ENCODE measurements at regions not wholly inside any gene's neighbourhood (a gene's known extent, or its start where the extent isn't known, plus 50 kb on each side); places are given as distances from the start of the nearest gene placed in this dataset.

DNA sequence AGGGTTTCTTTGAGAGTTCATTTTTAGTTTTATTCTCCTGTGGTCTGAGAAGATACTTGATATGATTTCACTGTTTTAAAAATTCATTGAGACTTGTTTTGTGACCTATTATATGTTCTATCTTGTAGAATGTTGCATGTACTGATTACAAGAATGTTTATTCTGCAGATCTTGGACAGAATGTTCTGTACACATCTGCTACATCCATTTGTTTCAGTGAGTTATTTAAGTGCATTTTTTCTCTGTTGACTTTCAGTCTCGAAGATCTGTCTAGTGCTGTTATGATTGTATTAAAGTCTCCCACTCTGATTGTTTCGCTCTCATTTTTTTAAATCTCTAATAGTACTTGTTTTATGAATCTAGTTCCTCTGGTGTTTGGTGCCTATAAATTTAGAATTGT, 1319.8 kb downstream of the TMEM121 start:
- peak overlapping the region; percentile 71 for H3K4me3 ChIP-seq (ENCODE audit: low read depth, low read length)
- peak; percentile 67 for DNase-seq (ENCODE audit: low read depth)

DNA sequence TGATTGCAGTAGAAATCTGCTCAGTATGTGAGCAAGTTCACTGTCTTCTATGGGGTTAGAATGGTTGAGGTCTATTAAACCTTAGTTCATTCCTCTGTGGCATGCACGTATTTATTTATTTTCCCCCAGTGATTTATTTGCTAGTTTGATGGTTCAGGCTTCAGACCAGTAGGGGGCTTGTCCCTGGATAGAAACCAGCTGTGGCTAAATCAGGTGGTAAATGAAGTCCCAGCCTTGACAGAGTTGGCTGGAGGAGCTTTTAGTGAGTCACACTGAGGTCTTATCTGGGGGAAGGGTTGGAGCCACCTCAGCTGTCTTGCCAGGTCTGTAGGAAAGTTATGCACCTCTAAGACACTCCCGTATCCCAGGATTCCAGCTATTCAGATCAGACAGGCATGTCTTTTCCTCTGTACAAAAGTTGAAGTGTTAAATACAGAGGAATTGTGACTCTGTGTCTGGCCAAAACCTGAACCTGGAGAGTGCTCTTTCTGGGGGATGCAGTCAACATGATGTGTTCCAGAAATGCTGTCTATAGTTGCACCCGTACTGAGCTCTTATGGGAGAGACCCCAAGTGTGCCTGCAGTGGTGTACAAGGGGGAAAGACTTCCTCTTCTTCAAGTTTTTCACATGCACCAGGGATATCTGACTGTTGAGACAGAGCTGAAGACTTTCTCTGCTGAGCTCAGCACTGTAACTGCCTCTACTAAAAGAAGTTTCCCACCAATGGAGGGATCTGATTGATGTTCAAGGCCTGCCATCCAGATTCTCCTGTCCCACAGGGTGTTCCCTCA, 1322.1 kb downstream of the TMEM121 start:
- no peak for DNase-seq (ENCODE audit: low read depth)
- TF ChIP-seq, protein P1, sequence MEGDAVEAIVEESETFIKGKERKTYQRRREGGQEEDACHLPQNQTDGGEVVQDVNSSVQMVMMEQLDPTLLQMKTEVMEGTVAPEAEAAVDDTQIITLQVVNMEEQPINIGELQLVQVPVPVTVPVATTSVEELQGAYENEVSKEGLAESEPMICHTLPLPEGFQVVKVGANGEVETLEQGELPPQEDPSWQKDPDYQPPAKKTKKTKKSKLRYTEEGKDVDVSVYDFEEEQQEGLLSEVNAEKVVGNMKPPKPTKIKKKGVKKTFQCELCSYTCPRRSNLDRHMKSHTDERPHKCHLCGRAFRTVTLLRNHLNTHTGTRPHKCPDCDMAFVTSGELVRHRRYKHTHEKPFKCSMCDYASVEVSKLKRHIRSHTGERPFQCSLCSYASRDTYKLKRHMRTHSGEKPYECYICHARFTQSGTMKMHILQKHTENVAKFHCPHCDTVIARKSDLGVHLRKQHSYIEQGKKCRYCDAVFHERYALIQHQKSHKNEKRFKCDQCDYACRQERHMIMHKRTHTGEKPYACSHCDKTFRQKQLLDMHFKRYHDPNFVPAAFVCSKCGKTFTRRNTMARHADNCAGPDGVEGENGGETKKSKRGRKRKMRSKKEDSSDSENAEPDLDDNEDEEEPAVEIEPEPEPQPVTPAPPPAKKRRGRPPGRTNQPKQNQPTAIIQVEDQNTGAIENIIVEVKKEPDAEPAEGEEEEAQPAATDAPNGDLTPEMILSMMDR (IDR thresholded peaks at IDR 0.05; ENCODE audit: control insufficient read depth, extremely low read depth, insufficient read depth), result peak; percentile 34; the same call in 1 of the 2 replicates
- no peak overlapping the region for H3K4me3 ChIP-seq (ENCODE audit: low read depth, low read length)

More for the DNA sequence above, 1319.8 kb downstream of the TMEM121 start:
- TF ChIP-seq, protein P1 (IDR thresholded peaks at IDR 0.05; ENCODE audit: control insufficient read depth, extremely low read depth, insufficient read depth), result no peak

DNA sequence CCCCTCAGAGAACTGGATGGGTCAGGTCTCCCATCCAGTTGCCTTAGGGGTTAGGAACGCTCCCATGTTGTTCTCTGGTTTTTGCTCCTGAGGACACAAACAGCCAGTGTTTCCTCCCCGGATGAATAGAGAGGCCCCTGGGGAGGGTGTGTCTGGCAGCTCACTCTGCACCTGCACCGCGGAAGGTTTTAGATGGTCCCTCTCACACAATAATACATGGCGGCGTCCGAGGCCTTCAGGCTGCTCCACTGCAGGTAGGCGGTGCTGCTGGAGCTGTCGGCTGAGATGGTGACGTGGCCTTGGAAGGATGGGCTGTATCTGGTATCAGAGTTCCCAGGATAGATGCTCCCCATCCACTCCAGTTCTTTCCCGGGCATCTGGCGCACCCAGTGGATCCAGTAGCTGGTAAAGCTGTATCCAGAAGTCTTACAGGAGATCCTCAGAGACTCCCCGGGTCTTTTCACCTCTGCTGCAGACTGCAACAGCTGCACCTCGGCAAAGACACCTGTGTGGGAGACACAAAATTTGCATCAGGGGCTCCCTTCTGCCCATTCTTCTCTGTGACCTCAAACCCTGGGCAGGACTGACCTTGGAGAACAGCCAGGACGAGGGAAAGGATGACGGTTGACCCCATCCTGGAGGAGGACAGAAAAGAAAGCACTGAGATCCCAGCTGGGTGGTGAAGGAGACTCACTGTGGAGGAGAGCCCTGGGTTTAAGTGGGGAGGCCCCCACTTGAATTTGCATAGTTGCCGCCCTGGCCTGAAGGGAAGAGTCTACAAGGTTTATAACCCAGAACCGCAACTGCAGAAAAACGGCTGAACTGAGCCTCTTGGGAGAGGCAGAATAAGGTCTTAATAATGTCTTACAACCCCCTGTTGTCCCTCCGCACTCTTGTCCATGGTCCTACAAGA, 1324.8 kb downstream of the TMEM121 start:
- TF ChIP-seq, protein P1 (IDR thresholded peaks at IDR 0.05; ENCODE audit: control insufficient read depth, extremely low read depth, insufficient read depth), result no peak
- DNase-seq (ENCODE audit: low read depth), result no peak
- H3K4me3 ChIP-seq (ENCODE audit: low read depth, low read length), result no peak overlapping the region

DNA sequence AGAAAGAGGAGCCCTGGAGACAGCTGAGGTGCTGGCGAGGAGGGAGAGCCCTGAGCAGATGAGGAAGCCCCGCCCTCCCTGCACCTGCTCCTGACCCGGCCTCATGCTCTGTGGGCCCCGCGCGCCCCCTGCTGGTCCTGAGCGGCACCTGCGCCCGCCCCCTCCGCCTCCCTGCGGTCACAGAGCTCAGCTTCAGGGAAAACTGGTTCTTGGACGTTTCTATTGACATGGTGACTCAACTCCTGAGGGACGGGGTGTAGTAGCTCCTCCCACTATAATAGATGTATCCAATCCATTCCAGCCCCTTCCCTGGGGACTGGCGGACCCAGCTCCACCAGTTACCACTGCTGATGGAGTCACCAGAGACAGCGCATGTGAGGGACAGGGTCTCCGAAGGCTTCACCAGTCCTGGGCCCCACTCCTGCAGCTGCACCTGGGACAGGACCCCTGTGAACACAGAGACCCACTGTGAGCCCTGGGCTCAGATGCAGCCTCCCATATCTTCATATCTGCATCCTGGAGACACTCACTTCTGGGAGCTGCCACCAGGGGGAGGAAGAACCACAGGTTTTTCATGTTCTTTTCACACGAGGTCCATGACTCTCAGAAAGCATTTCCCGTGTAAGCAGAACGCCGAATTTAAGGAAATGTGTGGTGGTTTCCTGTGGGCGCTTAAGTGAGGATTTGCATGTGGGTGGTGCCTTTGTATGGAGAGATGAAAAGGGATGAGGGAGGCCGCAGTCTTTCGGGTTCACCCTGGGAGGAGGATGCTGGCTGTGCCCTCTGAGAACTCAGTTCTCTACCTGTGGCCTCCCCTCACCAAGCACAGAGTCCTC, 1346.4 kb downstream of the TMEM121 start:
- peak overlapping the region; percentile 9; the same call in 1 of the 2 replicates for H3K4me3 ChIP-seq (ENCODE audit: low read depth, low read length)
- peak; percentile 94 for DNase-seq (ENCODE audit: low read depth)

DNA sequence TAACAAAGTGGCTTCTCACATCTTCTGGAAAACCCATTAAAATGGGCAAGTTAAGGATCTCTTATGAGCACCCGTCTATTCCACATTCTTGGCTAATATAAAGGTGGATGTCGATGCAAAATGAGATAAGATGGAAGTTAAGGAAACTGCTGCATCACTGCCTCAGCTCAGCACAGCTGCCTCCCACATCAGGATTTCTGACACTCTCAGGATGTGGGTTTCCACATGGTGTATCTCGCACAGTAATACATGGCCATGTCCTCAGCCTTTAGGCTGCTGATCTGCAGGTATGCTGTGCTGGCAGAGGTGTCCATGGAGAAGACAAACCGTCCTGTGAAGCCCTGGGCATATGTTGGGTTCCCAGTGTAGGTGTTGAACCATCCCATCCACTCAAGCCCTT, 1348.0 kb downstream of the TMEM121 start:
- DNase-seq (ENCODE audit: low read depth), result no peak
- TF ChIP-seq, protein P1 (IDR thresholded peaks at IDR 0.05; ENCODE audit: control insufficient read depth, extremely low read depth, insufficient read depth), result no peak
- H3K4me3 ChIP-seq (ENCODE audit: low read depth, low read length), result no peak overlapping the region

More for the DNA sequence above, 1346.4 kb downstream of the TMEM121 start:
- TF ChIP-seq, protein P1 (IDR thresholded peaks at IDR 0.05; ENCODE audit: control insufficient read depth, extremely low read depth, insufficient read depth), result peak; percentile 80

DNA sequence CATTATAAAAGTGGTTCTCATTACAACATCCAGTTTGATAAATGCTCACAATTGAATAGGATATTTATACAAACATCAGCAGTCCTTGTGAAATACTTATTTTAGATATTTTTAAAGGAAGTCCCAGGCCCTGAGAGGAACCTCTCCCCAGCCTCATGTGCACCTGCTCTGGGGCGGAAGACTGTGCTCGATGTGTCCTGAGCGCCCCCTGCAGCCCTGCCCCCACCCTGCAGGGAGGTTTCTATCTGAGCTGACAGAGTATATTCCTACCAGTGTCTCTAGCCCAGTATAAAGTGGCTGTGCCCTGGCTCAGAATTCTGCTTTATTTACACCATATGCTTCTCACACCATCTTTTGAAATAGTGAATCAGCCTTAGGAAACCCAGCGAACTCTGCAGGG, 1349.1 kb downstream of the TMEM121 start:
- H3K4me3 ChIP-seq (ENCODE audit: low read depth, low read length), result no peak overlapping the region
- TF ChIP-seq, protein P1 (IDR thresholded peaks at IDR 0.05; ENCODE audit: control insufficient read depth, extremely low read depth, insufficient read depth), result peak; percentile 39; the same call in 1 of the 2 replicates
- no peak for DNase-seq (ENCODE audit: low read depth)
